PC-9 (cell line): ENCODE measurements at regions not wholly inside any gene's neighbourhood (a gene's known extent, or its start where the extent isn't known, plus 50 kb on each side); places are given as distances from the start of the nearest gene placed in this dataset.

ENCODE experiments used
- CTCF ChIP-seq: fragments of 200-600 bp; sonication (generic); conservative IDR thresholded peaks from 2 replicates; pipeline ENCODE4 v1.6.1; 2017; ENCODE audit warnings: mixed run types, antibody characterized with exemption, mild to moderate bottlenecking, moderate library complexity
- EZH2 ChIP-seq: fragments of 200-600 bp; sonication (generic); IDR thresholded peaks from 2 replicates; pipeline ENCODE4 v1.8.0; 2017; ENCODE audit warnings: antibody characterized with exemption, low read depth

DNA sequence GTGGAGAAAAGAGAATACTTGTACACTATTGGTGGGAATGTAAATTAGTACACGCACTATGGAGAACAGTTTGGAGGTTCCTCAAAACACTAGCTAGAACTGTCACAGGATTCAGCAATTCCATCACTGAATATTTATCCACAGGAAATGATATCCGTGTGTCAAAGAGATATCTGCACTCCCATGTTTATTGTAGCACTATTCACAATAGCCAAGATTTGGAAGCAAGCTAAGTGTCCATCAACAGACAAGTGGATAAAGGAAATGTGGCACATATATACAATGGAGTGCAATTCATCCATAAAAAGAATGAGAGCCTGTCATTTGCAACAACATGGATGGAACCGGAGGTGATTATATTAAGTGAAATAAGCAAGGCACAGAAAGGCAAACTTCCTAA, 428.5 kb downstream of the CCDC91 start:
- TF ChIP-seq CTCF (no peak), EZH2 (no peak)
